Fibroblast of lung (primary cell): ENCODE measurements at regions not wholly inside any gene's neighbourhood (a gene's known extent, or its start where the extent isn't known, plus 50 kb on each side); places are given as distances from the start of the nearest gene placed in this dataset.

Experiments used
- DNase-seq, 2 donors: peaks; one replicate each; pipeline versions ENCODE4 v3.0.0 to v3.0.0-alpha.2; 2010; ENCODE audit warnings: low read depth in 2 of 2
- H2AFZ ChIP-seq: 2 replicates; pipeline ENCODE4 v1.5.1; 2012; ENCODE audit warnings: low read length, control low read depth, inconsistent platforms
- H3K27ac ChIP-seq: 2 replicates; pipeline ENCODE4 v1.5.1; 2011; ENCODE audit warnings: low read length, control low read depth; ENCODE audit not compliant: insufficient read depth
- H3K27me3 ChIP-seq: 2 replicates; pipeline ENCODE4 v1.5.1; 2011; ENCODE audit warnings: mild to moderate bottlenecking, low read length; ENCODE audit not compliant: control insufficient read depth, insufficient read depth
- H3K36me3 ChIP-seq: 2 replicates; pipeline ENCODE4 v1.5.1; 2011; ENCODE audit warnings: low read length; ENCODE audit not compliant: control insufficient read depth, insufficient read depth
- H3K4me1 ChIP-seq: 2 replicates; pipeline ENCODE4 v1.5.1; 2011; ENCODE audit warnings: low read length; ENCODE audit not compliant: control insufficient read depth, insufficient read depth; ENCODE audit errors: extremely low read depth
- H3K4me2 ChIP-seq: 2 replicates; pipeline ENCODE4 v1.5.1; 2011; ENCODE audit warnings: low read length, control low read depth; ENCODE audit not compliant: insufficient read depth; ENCODE audit errors: extremely low read depth
- H3K4me3 ChIP-seq, 4 experiments: fragments of 200-600 bp in 1 of 4; sonication (generic) in 1 of 4; replicated peaks in 1 of 4; 2 replicates each; pipeline ENCODE4 v1.5.1; 2011 to 2016; ENCODE audit warnings: low read length in 4 of 4, low read depth in 3 of 4, mild to moderate bottlenecking in 3 of 4, control low read depth in 2 of 4, inconsistent platforms in 1 of 4, mixed read lengths in 1 of 4; ENCODE audit not compliant: insufficient read depth in 1 of 4; ENCODE audit errors: control extremely low read depth in 1 of 4
- H3K79me2 ChIP-seq: 2 replicates; pipeline ENCODE4 v1.5.1; 2012; ENCODE audit warnings: mild to moderate bottlenecking, low read length, inconsistent platforms; ENCODE audit not compliant: control insufficient read depth, insufficient read depth
- H3K9ac ChIP-seq: 2 replicates; pipeline ENCODE4 v1.5.1; 2011; ENCODE audit warnings: mild to moderate bottlenecking, low read length, control low read depth; ENCODE audit not compliant: insufficient read depth
- H3K9me3 ChIP-seq: 2 replicates; pipeline ENCODE4 v1.5.1; 2012; ENCODE audit warnings: low read depth, low read length; ENCODE audit not compliant: control insufficient read depth, insufficient read depth
- H4K20me1 ChIP-seq: 2 replicates; pipeline ENCODE4 v1.5.1; 2011; ENCODE audit warnings: low read length; ENCODE audit not compliant: control insufficient read depth, insufficient read depth; ENCODE audit errors: extremely low read depth
- EZH2 ChIP-seq: IDR thresholded peaks from 2 replicates; pipeline ENCODE4 v1.5.1; 2012; ENCODE audit warnings: low read length, control low read depth, mild to moderate bottlenecking; ENCODE audit errors: missing control alignments
- TF ChIP-seq, protein P1 (sequence below), 2 donors: IDR thresholded peaks in 1 of 2; conservative IDR thresholded peaks in 1 of 2; 1 replicate in 1 of 2; 2 replicates in 1 of 2; pipeline ENCODE4 v1.5.1; 2011 to 2012; ENCODE audit warnings: low read length in 2 of 2, control low read depth in 1 of 2, inconsistent platforms in 1 of 2, low read depth in 1 of 2, mild to moderate bottlenecking in 1 of 2

DNA sequence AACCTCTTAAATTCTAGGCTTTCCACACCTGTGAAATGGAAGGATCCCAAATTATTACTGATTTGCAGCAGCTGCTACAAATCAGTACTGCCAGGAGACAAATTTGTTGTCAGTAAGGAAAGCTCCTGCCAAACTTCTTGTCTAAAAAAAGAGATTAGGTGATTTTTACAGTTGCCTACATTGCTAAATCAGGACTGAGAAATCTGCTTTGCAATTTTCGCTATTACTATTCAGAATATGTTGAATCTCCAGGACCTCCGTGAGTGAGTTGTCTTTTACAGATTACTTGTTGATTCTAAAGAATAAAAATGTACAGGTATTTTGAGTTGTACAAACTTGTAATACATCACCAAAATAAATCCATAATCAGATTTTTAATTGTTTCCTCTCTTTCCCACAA, 1815.9 kb downstream of the PCDH9 start:
- no peak for DNase-seq
- no peaks in the 10 kb centered on the region for H3K79me2 ChIP-seq
- no peaks in the 10 kb centered on the region for H3K9me3 ChIP-seq
- H4K20me1 ChIP-seq = no peaks in the 10 kb centered on the region
- H3K4me2 ChIP-seq = no peak overlapping the region
- H3K4me1 ChIP-seq = no peaks in the 10 kb centered on the region
- no peak overlapping the region for H2AFZ ChIP-seq
- H3K36me3 ChIP-seq = no peaks in the 10 kb centered on the region
- H3K27ac ChIP-seq = no peak overlapping the region
- no peak for TF ChIP-seq EZH2
- TF ChIP-seq, protein P1, sequence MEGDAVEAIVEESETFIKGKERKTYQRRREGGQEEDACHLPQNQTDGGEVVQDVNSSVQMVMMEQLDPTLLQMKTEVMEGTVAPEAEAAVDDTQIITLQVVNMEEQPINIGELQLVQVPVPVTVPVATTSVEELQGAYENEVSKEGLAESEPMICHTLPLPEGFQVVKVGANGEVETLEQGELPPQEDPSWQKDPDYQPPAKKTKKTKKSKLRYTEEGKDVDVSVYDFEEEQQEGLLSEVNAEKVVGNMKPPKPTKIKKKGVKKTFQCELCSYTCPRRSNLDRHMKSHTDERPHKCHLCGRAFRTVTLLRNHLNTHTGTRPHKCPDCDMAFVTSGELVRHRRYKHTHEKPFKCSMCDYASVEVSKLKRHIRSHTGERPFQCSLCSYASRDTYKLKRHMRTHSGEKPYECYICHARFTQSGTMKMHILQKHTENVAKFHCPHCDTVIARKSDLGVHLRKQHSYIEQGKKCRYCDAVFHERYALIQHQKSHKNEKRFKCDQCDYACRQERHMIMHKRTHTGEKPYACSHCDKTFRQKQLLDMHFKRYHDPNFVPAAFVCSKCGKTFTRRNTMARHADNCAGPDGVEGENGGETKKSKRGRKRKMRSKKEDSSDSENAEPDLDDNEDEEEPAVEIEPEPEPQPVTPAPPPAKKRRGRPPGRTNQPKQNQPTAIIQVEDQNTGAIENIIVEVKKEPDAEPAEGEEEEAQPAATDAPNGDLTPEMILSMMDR (conservative IDR thresholded peaks at IDR 0.05 in 1 of 2, IDR thresholded peaks at IDR 0.05 in 1 of 2; ENCODE audit: low read depth in 1 of 2, low read length in 2 of 2) = no peak
- H3K9ac ChIP-seq = no peak overlapping the region
- H3K27me3 ChIP-seq = no peaks in the 10 kb centered on the region
- H3K4me3 ChIP-seq = no peak overlapping the region

- H3K9me3 ChIP-seq = no peaks in the 10 kb centered on the region
- H3K4me1 ChIP-seq = no peaks in the 10 kb centered on the region
- no peak overlapping the region for H3K4me2 ChIP-seq
- H3K79me2 ChIP-seq = no peaks in the 10 kb centered on the region
- H3K4me3 ChIP-seq = no peak overlapping the region
- H4K20me1 ChIP-seq = no peaks in the 10 kb centered on the region
- H2AFZ ChIP-seq = no peak overlapping the region
- H3K27me3 ChIP-seq = no peaks in the 10 kb centered on the region
- H3K27ac ChIP-seq = no peak overlapping the region
- H3K36me3 ChIP-seq = no peaks in the 10 kb centered on the region
- DNase-seq = no peak
- TF ChIP-seq EZH2 = no peak
- TF ChIP-seq, protein P1 (conservative IDR thresholded peaks at IDR 0.05 in 1 of 2, IDR thresholded peaks at IDR 0.05 in 1 of 2; ENCODE audit: low read depth in 1 of 2, low read length in 2 of 2) = no peak
- H3K9ac ChIP-seq = no peak overlapping the region
Observed at GRCh38 chr13:65411521-65411920, 1818.6 kb downstream of the PCDH9 start.

GRCh38 chr13:65410791-65411190, 1819.3 kb downstream of the PCDH9 start:
- Histone ChIP-seq H3K36me3 (no peaks in the 10 kb centered on the region), H3K9me3 (no peaks in the 10 kb centered on the region), H3K4me1 (no peaks in the 10 kb centered on the region), H3K27ac (no peak overlapping the region), H3K9ac (no peak overlapping the region), H3K79me2 (no peaks in the 10 kb centered on the region), H3K27me3 (no peaks in the 10 kb centered on the region), H2AFZ (no peak overlapping the region), H3K4me2 (no peak overlapping the region), H4K20me1 (no peaks in the 10 kb centered on the region), H3K4me3 (no peak overlapping the region)
- DNase-seq = no peak
- TF ChIP-seq, protein P1 (conservative IDR thresholded peaks at IDR 0.05 in 1 of 2, IDR thresholded peaks at IDR 0.05 in 1 of 2; ENCODE audit: low read depth in 1 of 2, low read length in 2 of 2) = no peak
